Gastroesophageal sphincter (tissue), 4 donors: ENCODE measurements at regions not wholly inside any gene's neighbourhood (a gene's known extent, or its start where the extent isn't known, plus 50 kb on each side); places are given as distances from the start of the nearest gene placed in this dataset.

Experiments used
- ATAC-seq: fragments of 150-250 bp; one replicate; pipeline ENCODE4 v1.9.1; 2016; ENCODE audit warnings: mild to moderate bottlenecking, moderate library complexity
- H3K27ac ChIP-seq, 4 donors: fragments of 200-600 bp; sonication (generic) in 3 of 4; 1 replicate in 3 of 4; 2 replicates in 1 of 4; pipeline ENCODE4 v1.5.1; 2016 to 2019
- H3K27me3 ChIP-seq: fragments of 200-600 bp; sonication (generic); one replicate; pipeline ENCODE4 v1.5.1; 2019
- H3K36me3 ChIP-seq, 2 donors: fragments of 200-600 bp; sonication (generic); one replicate each; pipeline ENCODE4 v1.5.1; 2019; ENCODE audit warnings: control low read depth in 1 of 2
- H3K4me1 ChIP-seq, 3 donors: fragments of 200-600 bp; sonication (generic); 1 replicate in 2 of 3; 2 replicates in 1 of 3; pipeline ENCODE4 v1.5.1; 2016 to 2019; ENCODE audit warnings: control low read depth in 2 of 3
- H3K4me3 ChIP-seq, 2 donors: fragments of 200-600 bp; sonication (generic); one replicate each; pipeline ENCODE4 v1.5.1; 2019; ENCODE audit warnings: mild to moderate bottlenecking in 1 of 2, moderate library complexity in 1 of 2
- H3K9me3 ChIP-seq, 3 donors: fragments of 200-600 bp; sonication (generic); one replicate each; pipeline ENCODE4 v1.5.1; 2017 to 2019; ENCODE audit warnings: control low read depth in 2 of 3
- EP300 ChIP-seq: sonication (generic); formaldehyde crosslinking; IDR thresholded peaks from one replicate; pipeline ENCODE4 v1.6.1; 2017; ENCODE audit warnings: antibody characterized with exemption, mild to moderate bottlenecking
- POLR2A ChIP-seq, 2 donors: fragments of 450-650 bp; IDR thresholded peaks; one replicate each; pipeline ENCODE4 v1.6.1; 2017; ENCODE audit warnings: antibody characterized with exemption in 2 of 2, mild to moderate bottlenecking in 2 of 2, moderate library complexity in 1 of 2
- POLR2AphosphoS5 ChIP-seq: sonication (generic); formaldehyde crosslinking; IDR thresholded peaks from one replicate; pipeline ENCODE4 v1.6.1; 2017; ENCODE audit warnings: antibody characterized with exemption
- WGBS, 2 donors: methylation state at CpG; one replicate each; pipeline ENCODE4 v1.1.5; 2018; ENCODE audit warnings: low coverage in 1 of 2; 5-methylcytosine and 5-hydroxymethylcytosine counted together
- TF ChIP-seq, protein P1 (sequence below), 4 experiments: fragments of 200-600 bp in 2 of 4; fragments of 450-650 bp in 2 of 4; sonication (generic) in 1 of 4; IDR thresholded peaks; one replicate each; pipeline ENCODE4 v1.5.1; 2017 to 2019; ENCODE audit warnings: antibody characterized with exemption in 4 of 4, mild to moderate bottlenecking in 2 of 4, moderate library complexity in 2 of 4

DNA sequence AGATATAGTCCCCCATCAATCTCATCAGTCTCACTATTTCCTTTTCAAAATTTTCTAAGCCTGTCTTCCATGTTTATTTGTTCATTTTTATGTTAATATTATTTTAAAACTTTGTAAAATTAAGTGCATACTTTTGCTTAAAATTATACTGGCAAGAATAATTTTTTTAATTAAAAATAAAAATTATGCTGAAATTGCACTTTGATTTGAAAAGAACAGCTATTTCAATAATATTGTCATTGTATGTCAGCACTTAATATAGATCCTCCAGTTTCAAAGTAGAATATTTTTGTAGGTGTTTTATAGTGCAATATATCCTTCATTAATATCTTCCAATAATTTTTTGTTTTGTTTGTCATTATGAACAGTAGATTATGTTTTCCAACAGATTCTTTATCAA lies 99.0 kb upstream of the MAGI2 start:
- TF ChIP-seq POLR2AphosphoS5 (no peak), EP300 (no peak), POLR2A (IDR thresholded peaks at IDR 0.05) (no peak)
- TF ChIP-seq, protein P1, sequence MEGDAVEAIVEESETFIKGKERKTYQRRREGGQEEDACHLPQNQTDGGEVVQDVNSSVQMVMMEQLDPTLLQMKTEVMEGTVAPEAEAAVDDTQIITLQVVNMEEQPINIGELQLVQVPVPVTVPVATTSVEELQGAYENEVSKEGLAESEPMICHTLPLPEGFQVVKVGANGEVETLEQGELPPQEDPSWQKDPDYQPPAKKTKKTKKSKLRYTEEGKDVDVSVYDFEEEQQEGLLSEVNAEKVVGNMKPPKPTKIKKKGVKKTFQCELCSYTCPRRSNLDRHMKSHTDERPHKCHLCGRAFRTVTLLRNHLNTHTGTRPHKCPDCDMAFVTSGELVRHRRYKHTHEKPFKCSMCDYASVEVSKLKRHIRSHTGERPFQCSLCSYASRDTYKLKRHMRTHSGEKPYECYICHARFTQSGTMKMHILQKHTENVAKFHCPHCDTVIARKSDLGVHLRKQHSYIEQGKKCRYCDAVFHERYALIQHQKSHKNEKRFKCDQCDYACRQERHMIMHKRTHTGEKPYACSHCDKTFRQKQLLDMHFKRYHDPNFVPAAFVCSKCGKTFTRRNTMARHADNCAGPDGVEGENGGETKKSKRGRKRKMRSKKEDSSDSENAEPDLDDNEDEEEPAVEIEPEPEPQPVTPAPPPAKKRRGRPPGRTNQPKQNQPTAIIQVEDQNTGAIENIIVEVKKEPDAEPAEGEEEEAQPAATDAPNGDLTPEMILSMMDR (IDR thresholded peaks at IDR 0.05), result no peak
- H3K27ac ChIP-seq, result no peak overlapping the region
- H3K4me3 ChIP-seq, result no peak overlapping the region
- H3K27me3 ChIP-seq, result no peaks in the 10 kb centered on the region
- no peaks in the 10 kb centered on the region for H3K36me3 ChIP-seq
- no peaks in the 10 kb centered on the region for H3K4me1 ChIP-seq
- H3K9me3 ChIP-seq, result no peaks in the 10 kb centered on the region
- ATAC-seq, result no peak

DNA sequence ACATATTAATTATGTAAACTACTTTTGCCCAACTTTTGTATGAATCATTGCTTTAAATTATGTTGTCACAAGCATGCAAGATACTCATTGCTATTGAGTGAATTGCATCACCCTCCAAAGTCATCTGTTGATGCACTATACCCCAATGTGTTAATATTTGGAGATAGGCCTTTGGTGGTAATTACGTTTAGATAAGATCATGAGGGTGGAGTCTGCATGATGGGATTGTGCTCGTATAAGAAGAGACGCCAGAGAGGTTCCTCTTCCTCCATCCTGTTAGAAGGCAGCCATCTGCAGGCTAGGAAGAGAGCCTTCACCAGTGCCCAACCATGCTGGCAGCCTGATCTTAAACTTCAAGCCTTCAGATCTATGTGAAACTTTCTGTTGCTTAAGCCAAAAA lies 95.3 kb upstream of the MAGI2 start:
- 45 to 54% methylated on average over 3 of the region's 3 CpGs for WGBS, 2 donors
- TF ChIP-seq POLR2AphosphoS5 (no peak), EP300 (no peak), POLR2A (IDR thresholded peaks at IDR 0.05) (no peak)
- TF ChIP-seq, protein P1 (IDR thresholded peaks at IDR 0.05), result no peak
- no peak for ATAC-seq
- Histone ChIP-seq H3K4me1 (no peaks in the 10 kb centered on the region), H3K36me3 (no peaks in the 10 kb centered on the region), H3K27ac (no peak overlapping the region), H3K9me3 (no peaks in the 10 kb centered on the region), H3K4me3 (no peak overlapping the region), H3K27me3 (no peaks in the 10 kb centered on the region)

DNA sequence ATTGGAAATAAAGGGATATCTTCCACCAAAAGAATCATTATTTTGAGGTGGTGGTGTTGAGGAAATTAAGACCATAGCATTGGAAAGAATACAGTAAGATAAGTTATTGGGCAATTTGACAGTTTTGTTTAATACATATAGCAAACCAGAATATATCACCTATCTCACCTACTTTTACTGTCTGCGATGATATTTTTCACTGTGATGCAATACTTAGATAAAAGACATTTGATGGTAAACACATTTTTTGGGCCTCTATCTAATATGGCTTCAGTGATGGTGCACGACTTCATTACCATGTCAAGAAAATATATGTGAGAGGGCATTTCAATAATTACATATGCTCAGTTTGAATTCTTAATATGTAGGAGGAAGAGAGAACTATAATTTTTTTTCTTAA lies 93.7 kb upstream of the MAGI2 start:
- Histone ChIP-seq H3K9me3 (no peaks in the 10 kb centered on the region), H3K4me1 (no peaks in the 10 kb centered on the region), H3K4me3 (no peak overlapping the region), H3K36me3 (no peaks in the 10 kb centered on the region), H3K27me3 (no peaks in the 10 kb centered on the region), H3K27ac (no peak overlapping the region)
- 93 to 96% methylated on average over 2 of the region's 2 CpGs for WGBS, 2 donors
- no peak for ATAC-seq
- TF ChIP-seq EP300 (no peak), POLR2AphosphoS5 (no peak), POLR2A (IDR thresholded peaks at IDR 0.05) (no peak)
- TF ChIP-seq, protein P1 (IDR thresholded peaks at IDR 0.05), result no peak

DNA sequence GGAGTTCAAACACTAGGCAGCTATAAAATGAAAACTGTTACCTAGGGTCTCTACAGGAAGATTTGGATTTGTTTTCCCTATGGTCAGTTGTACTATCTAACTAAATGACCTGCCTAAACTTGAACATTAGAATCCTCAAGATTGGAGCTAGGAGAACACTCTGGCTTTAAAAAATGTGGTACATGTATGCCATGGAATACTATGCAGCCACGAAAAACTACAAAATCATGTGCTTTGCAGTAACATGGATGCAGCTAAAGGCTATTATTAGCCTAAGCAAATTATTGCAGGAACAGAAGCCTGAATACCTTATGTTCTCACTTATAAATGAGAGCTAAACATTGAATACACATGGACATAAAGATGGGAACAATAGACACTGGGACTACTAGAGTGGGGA lies 87.1 kb upstream of the MAGI2 start:
- Histone ChIP-seq H3K27ac (no peak overlapping the region), H3K9me3 (no peaks in the 10 kb centered on the region), H3K36me3 (no peaks in the 10 kb centered on the region), H3K27me3 (no peaks in the 10 kb centered on the region), H3K4me1 (no peaks in the 10 kb centered on the region), H3K4me3 (no peak overlapping the region)
- no peak for ATAC-seq
- no peak for TF ChIP-seq EP300
- TF ChIP-seq, protein P1 (IDR thresholded peaks at IDR 0.05), result no peak
- TF ChIP-seq POLR2AphosphoS5, result no peak
- no peak for TF ChIP-seq POLR2A (IDR thresholded peaks at IDR 0.05)
- WGBS, 2 donors, result 58 to 89% methylated on average over 1 of the region's 1 CpG

DNA sequence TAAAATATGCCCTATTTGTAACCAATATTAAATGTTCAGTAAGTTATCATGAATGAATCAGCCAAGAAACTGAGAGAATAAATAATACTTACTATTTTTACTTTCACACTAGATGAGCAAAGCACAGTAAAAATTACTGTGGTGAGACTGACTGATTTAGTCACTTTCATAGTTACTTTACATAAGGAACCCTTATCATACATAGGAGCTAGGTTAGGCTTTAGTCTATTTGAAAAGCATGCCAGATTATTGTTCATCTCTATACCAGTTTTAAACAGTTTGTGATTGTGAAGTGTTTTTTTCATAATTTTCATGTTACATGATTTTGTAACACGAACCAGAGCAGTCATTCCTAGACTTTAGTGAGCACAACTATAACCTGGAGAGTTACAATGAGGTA lies 80.7 kb upstream of the MAGI2 start:
- Histone ChIP-seq H3K27me3 (no peaks in the 10 kb centered on the region), H3K4me3 (no peak overlapping the region), H3K27ac (no peak overlapping the region), H3K9me3 (no peaks in the 10 kb centered on the region), H3K4me1 (no peaks in the 10 kb centered on the region), H3K36me3 (no peaks in the 10 kb centered on the region)
- 55 to 80% methylated on average over 1 of the region's 1 CpG for WGBS, 2 donors
- ATAC-seq, result no peak
- TF ChIP-seq, protein P1 (IDR thresholded peaks at IDR 0.05), result no peak
- no peak for TF ChIP-seq POLR2AphosphoS5
- TF ChIP-seq EP300, result no peak
- TF ChIP-seq POLR2A (IDR thresholded peaks at IDR 0.05), result no peak
